ENCODE measurements at regions not wholly inside any gene's neighbourhood (a gene's known extent, or its start where the extent isn't known, plus 50 kb on each side); places are given as distances from the start of the nearest gene placed in this dataset.

DNA sequence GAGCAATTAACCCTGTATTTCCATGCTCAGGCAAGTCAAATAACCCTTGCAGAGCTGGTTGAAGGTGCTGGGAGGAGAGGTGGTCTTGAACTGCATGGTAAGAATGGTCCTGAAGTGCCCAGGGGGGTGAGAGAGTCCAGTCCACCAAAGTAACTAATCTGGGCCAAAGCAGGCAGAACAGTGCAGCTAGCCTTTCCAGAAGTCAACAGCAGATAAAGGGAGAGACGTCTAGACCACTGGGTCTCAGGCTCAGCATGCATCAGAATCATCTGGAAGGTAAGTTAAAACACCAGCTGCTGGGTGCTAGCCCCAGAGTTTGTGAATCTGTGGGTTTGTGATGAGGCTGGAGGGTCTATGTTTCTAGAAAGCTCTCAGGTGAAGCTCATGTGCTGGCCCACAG is 232.3 kb upstream of the ECI2 start:
- ATAC-seq (no peak), DNase-seq (ENCODE audit: extremely low read depth in 1 of 4, low spot score in 3 of 4) (no peak), FAIRE-seq (no peak)
- ChIA-PET POLR2A (interaction anchor here (0.7 kb wide), 1 partner anchor 13 kb away, joined by 3 read pairs; no protein-coding TSS in a partner anchor), CTCF (ENCODE audit: low intra/inter-chr PET ratio) (no interaction called here)
- intact Hi-C loops (cut with micrococcal nuclease) (no loop called here), in situ Hi-C loops (cut with MboI) (no loop called here)
- Histone ChIP-seq H3K79me2 (ENCODE audit: control insufficient read depth, insufficient read depth, low read length) (no peaks in the 10 kb centered on the region), H3K9me1 (ENCODE audit: control insufficient read depth, insufficient read depth, low read length) (no peaks in the 10 kb centered on the region), H3K36me3 (ENCODE audit: control insufficient read depth, insufficient read depth, low read length) (no peaks in the 10 kb centered on the region), H3K27me3 (ENCODE audit: control insufficient read depth in 2 of 2, insufficient read depth in 2 of 2, low read length in 2 of 2) (peaks cover 18 to 24% of the 10 kb centered on the region in 2 experiments), H4K20me1 (replicated peaks; ENCODE audit: control insufficient read depth, insufficient read depth, low read length) (0 out of 2 replicates have a peak, but pooled peaks cover 4% of the 10 kb centered on the region), H3K4me2 (ENCODE audit: insufficient read depth, low read length) (no peak overlapping the region), H3K27ac (ENCODE audit: extremely low read depth, low read depth, low read length) (no peak overlapping the region), H3K4me3 (no peak overlapping the region), H3K4me1 (replicated peaks in 1 of 2; ENCODE audit: control insufficient read depth in 2 of 2, insufficient read depth in 2 of 2, low read length in 2 of 2) (peaks cover 5 to 17% of the 10 kb centered on the region in 2 experiments; a peak in 4 of 5 replicates), H2AFZ (ENCODE audit: low read depth, low read length) (no peak overlapping the region), H3K9me3 (replicated peaks; ENCODE audit: control insufficient read depth, insufficient read depth, low read depth, low read length) (no peaks in the 10 kb centered on the region), H3K9ac (ENCODE audit: insufficient read depth in 1 of 2, low read depth in 2 of 2, low read length in 2 of 2) (no peak overlapping the region)
- BruUV-seq (replicated peaks): no TSS peak
- TF ChIP-seq ZNF707 (CRISPR knock-in tag; conservative IDR thresholded peaks at IDR 0.05): no peak
- TF ChIP-seq CBFA2T2 (conservative IDR thresholded peaks at IDR 0.05): peak; percentile 46
- TF ChIP-seq CBFA2T3 (IDR thresholded peaks at IDR 0.05): peak; percentile 55
- peak; percentile 20; the same call in 1 of the 2 replicates for TF ChIP-seq TEAD4 (IDR thresholded peaks at IDR 0.05; ENCODE audit: low read length)
- TF ChIP-seq TEAD4 (CRISPR knock-in tag; IDR thresholded peaks at IDR 0.05; ENCODE audit: borderline replicate concordance): no peak
- TF ChIP-seq EZH2 (IDR thresholded peaks at IDR 0.05; ENCODE audit: borderline replicate concordance, low read depth, low read length): no peak
- no peak for TF ChIP-seq KDM2B (CRISPR knock-in tag; IDR thresholded peaks at IDR 0.05)
- TF ChIP-seq TAL1 (IDR thresholded peaks at IDR 0.05): peak; percentile 44; the same call in 1 of the 2 replicates
- TF ChIP-seq SMAD4 (CRISPR knock-in tag; conservative IDR thresholded peaks at IDR 0.05): peak; percentile 80
- no peak for TF ChIP-seq E2F1 (CRISPR knock-in tag; IDR thresholded peaks at IDR 0.05)
- TF ChIP-seq ELK3 (CRISPR knock-in tag; IDR thresholded peaks at IDR 0.05): no peak
- TF ChIP-seq ETV5 (CRISPR knock-in tag; IDR thresholded peaks at IDR 0.05; ENCODE audit: low read depth): no peak
- TF ChIP-seq TAF7 (tag; IDR thresholded peaks at IDR 0.05): no peak
- TF ChIP-seq NCOR1 (IDR thresholded peaks at IDR 0.05): peak; percentile 45
- 0 out of 2 replicates have a peak, but pooled peaks have one; percentile 13 for TF ChIP-seq ARID1B (IDR thresholded peaks at IDR 0.05)
- TF ChIP-seq TCF3 (CRISPR knock-in tag; IDR thresholded peaks at IDR 0.05): peak; percentile 64
- TF ChIP-seq ATF6 (CRISPR knock-in tag; IDR thresholded peaks at IDR 0.05): no peak
- WGBS (ENCODE audit: insufficient coverage, low coverage, missing lambda C conversion rate): 0% methylated on average over 1 of the region's 1 CpG

All from K562 (cell line).